ENCODE measurements at regions not wholly inside any gene's neighbourhood (a gene's known extent, or its start where the extent isn't known, plus 50 kb on each side); places are given as distances from the start of the nearest gene placed in this dataset.

- ATAC-seq (no peak), DNase-seq (no peak)
- H3K27me3 ChIP-seq = no peaks in the 10 kb centered on the region
- H3K9me3 ChIP-seq = peaks cover 0 to 11% (median 0%) of the 10 kb centered on the region in 4 donors
- intact Hi-C loops (cut with DNase I) = no loop called here
- no peak for TF ChIP-seq POLR2A (IDR thresholded peaks at IDR 0.05)
- TF ChIP-seq CTCF (IDR thresholded peaks at IDR 0.05) = no peak
- no peaks in the 10 kb centered on the region for H3K4me1 ChIP-seq
- no peaks in the 10 kb centered on the region for H3K36me3 ChIP-seq
- H3K4me3 ChIP-seq = no peak overlapping the region
- no peak overlapping the region for H3K27ac ChIP-seq
These were observed 419.9 kb upstream of the DAB1 start for GRCh38 chr1:57843760-57844159.

GRCh38 chr1:57839526-57839925 lies 415.7 kb upstream of the DAB1 start:
- WGBS (ENCODE audit: insufficient coverage, low coverage, low lambda C conversion rate, missing lambda C conversion rate) = 47% methylated on average over 1 of the region's 1 CpG
- H3K4me3 ChIP-seq = no peak overlapping the region
- H3K36me3 ChIP-seq = no peaks in the 10 kb centered on the region
- H3K4me1 ChIP-seq = no peaks in the 10 kb centered on the region
- TF ChIP-seq POLR2A (IDR thresholded peaks at IDR 0.05) = no peak
- TF ChIP-seq CTCF (IDR thresholded peaks at IDR 0.05) = no peak
- intact Hi-C loops (cut with DNase I) = no loop called here
- H3K27me3 ChIP-seq = no peaks in the 10 kb centered on the region
- H3K9me3 ChIP-seq = peaks cover 0 to 11% (median 0%) of the 10 kb centered on the region in 4 donors
- no peak for ATAC-seq
- no peak for DNase-seq
- H3K27ac ChIP-seq = no peak overlapping the region

- intact Hi-C loops (cut with DNase I) = no loop called here
- peaks cover 0 to 11% (median 0%) of the 10 kb centered on the region in 4 donors for H3K9me3 ChIP-seq
- DNase-seq = no peak
- no peak overlapping the region for H3K4me3 ChIP-seq
- no peaks in the 10 kb centered on the region for H3K27me3 ChIP-seq
- TF ChIP-seq POLR2A (IDR thresholded peaks at IDR 0.05) (no peak), CTCF (IDR thresholded peaks at IDR 0.05) (no peak)
- H3K27ac ChIP-seq = no peak overlapping the region
- 71% methylated on average over 1 of the region's 1 CpG for WGBS (ENCODE audit: insufficient coverage, low coverage, low lambda C conversion rate, missing lambda C conversion rate)
- ATAC-seq = no peak
- no peaks in the 10 kb centered on the region for H3K36me3 ChIP-seq
- H3K4me1 ChIP-seq = no peaks in the 10 kb centered on the region
These were observed 415.2 kb upstream of the DAB1 start for GRCh38 chr1:57839067-57839466.

GRCh38 chr1:57835620-57836019 lies 411.8 kb upstream of the DAB1 start:
- no peak overlapping the region for H3K27ac ChIP-seq
- no peaks in the 10 kb centered on the region for H3K9me3 ChIP-seq
- TF ChIP-seq POLR2A (IDR thresholded peaks at IDR 0.05) (no peak), CTCF (IDR thresholded peaks at IDR 0.05) (no peak)
- DNase-seq (no peak), ATAC-seq (no peak)
- H3K36me3 ChIP-seq = no peaks in the 10 kb centered on the region
- H3K4me3 ChIP-seq = no peak overlapping the region
- WGBS (ENCODE audit: insufficient coverage, low coverage, low lambda C conversion rate, missing lambda C conversion rate) = 7% methylated on average over 4 of the region's 5 CpGs
- intact Hi-C loops (cut with DNase I) = no loop called here
- H3K27me3 ChIP-seq = no peaks in the 10 kb centered on the region
- no peaks in the 10 kb centered on the region for H3K4me1 ChIP-seq

GRCh38 chr1:57833296-57833695 lies 409.4 kb upstream of the DAB1 start:
- H3K4me1 ChIP-seq = no peaks in the 10 kb centered on the region
- H3K9me3 ChIP-seq = no peaks in the 10 kb centered on the region
- no peak overlapping the region for H3K27ac ChIP-seq
- H3K4me3 ChIP-seq = no peak overlapping the region
- WGBS (ENCODE audit: insufficient coverage, low coverage, low lambda C conversion rate, missing lambda C conversion rate) = 63% methylated on average over 2 of the region's 2 CpGs
- DNase-seq (no peak), ATAC-seq (no peak)
- H3K36me3 ChIP-seq = no peaks in the 10 kb centered on the region
- intact Hi-C loops (cut with DNase I) = no loop called here
- no peak for TF ChIP-seq CTCF (IDR thresholded peaks at IDR 0.05)
- no peak for TF ChIP-seq POLR2A (IDR thresholded peaks at IDR 0.05)
- H3K27me3 ChIP-seq = no peaks in the 10 kb centered on the region
